Panc1 (cell line): ENCODE measurements at regions not wholly inside any gene's neighbourhood (a gene's known extent, or its start where the extent isn't known, plus 50 kb on each side); places are given as distances from the start of the nearest gene placed in this dataset.

Experiments used
- ATAC-seq: fragments of 200-7000 bp; cut with Tn5 transposase; 2 replicates; pipeline ENCODE4 v1.9.1; 2020; ENCODE audit warnings: mild to moderate bottlenecking, moderate library complexity
- BruUV-seq: library from RNA; stranded (reverse); fragments of 400-500 nt; replicated peaks from 2 replicates; lab custom pipeline; 2021; lab: Mats Ljungman, UMichigan
- CTCF ChIA-PET: fragments of 300-600 bp; sonication (Branson Sonifier 250); formaldehyde crosslinking; loops from one replicate; lab custom pipeline; 2022; ENCODE audit warnings: antibody characterized with exemption; lab: Charles Lee
- POLR2A ChIA-PET: fragments of 300-600 bp; sonication (Branson Sonifier 250); formaldehyde crosslinking; loops from one replicate; lab custom pipeline; 2022; ENCODE audit warnings: antibody characterized with exemption; lab: Charles Lee
- DNase-seq: peaks from one replicate; pipeline ENCODE4 v3.0.0-alpha.2; 2010; ENCODE audit warnings: low read depth, low spot score
- H3K27ac ChIP-seq: 2 replicates; pipeline ENCODE4 v1.5.1; 2011; ENCODE audit warnings: mild to moderate bottlenecking, low read length, inconsistent platforms
- H3K27me3 ChIP-seq: fragments of 200-500 bp; sonication (Bioruptor generic); 2 replicates; pipeline ENCODE4 v1.6.0; 2014; ENCODE audit warnings: low read length, inconsistent platforms; ENCODE audit not compliant: control insufficient read depth, insufficient read depth
- H3K36me3 ChIP-seq: fragments of 200-500 bp; sonication (Bioruptor generic); 2 replicates; pipeline ENCODE4 v1.5.1; 2014; ENCODE audit warnings: inconsistent platforms, mild to moderate bottlenecking, low read length, moderate library complexity; ENCODE audit not compliant: control insufficient read depth, insufficient read depth
- H3K4me1 ChIP-seq: 2 replicates; pipeline ENCODE4 v1.5.1; 2011; ENCODE audit warnings: inconsistent platforms, mild to moderate bottlenecking, low read length, moderate library complexity; ENCODE audit not compliant: control insufficient read depth, insufficient read depth
- H3K4me3 ChIP-seq, 2 experiments: 2 replicates each; pipeline ENCODE4 v1.5.1; 2011 to 2012; ENCODE audit warnings: low read depth in 2 of 2, low read length in 2 of 2, mild to moderate bottlenecking in 2 of 2, inconsistent platforms in 1 of 2, moderate library complexity in 1 of 2
- H3K9me3 ChIP-seq: fragments of 200-500 bp; sonication (Bioruptor generic); 2 replicates; pipeline ENCODE4 v1.5.1; 2014; ENCODE audit warnings: low read depth, mild to moderate bottlenecking, inconsistent platforms, low read length, moderate library complexity; ENCODE audit not compliant: control insufficient read depth, insufficient read depth
- CTCF ChIP-seq: fragments of 450-650 bp; IDR thresholded peaks from 2 replicates; pipeline ENCODE4 v1.5.1; 2017; ENCODE audit warnings: mild to moderate bottlenecking
- POLR2AphosphoS5 ChIP-seq: IDR thresholded peaks from 2 replicates; pipeline ENCODE4 v1.6.1; 2012; ENCODE audit warnings: mild to moderate bottlenecking, low read depth, low read length, moderate library complexity
- REST ChIP-seq, 2 experiments: IDR thresholded peaks; 2 replicates each; pipeline ENCODE4 v1.6.1; 2011 to 2012; ENCODE audit warnings: low read depth in 2 of 2, control low read depth in 1 of 2, low read length in 1 of 2, mild to moderate bottlenecking in 1 of 2, moderate library complexity in 1 of 2; ENCODE audit not compliant: insufficient read depth in 1 of 2
- SIN3A ChIP-seq: IDR thresholded peaks from 2 replicates; pipeline ENCODE4 v1.6.1; 2012; ENCODE audit warnings: low read depth, mild to moderate bottlenecking, low read length, moderate library complexity, borderline replicate concordance; ENCODE audit not compliant: insufficient read depth
- TCF7L2 ChIP-seq: IDR thresholded peaks from 2 replicates; pipeline ENCODE4 v1.6.1; 2011; ENCODE audit warnings: mild to moderate bottlenecking, low read depth, low read length, inconsistent platforms
- in situ Hi-C: cut with HindIII; loops from 2 replicates; pipeline ENCODE4 v1.10.0; 2016; ENCODE audit warnings: low sequenced_read_pairs, low pct_unique_long_range_greater_than_20kb
- intact Hi-C: fragments of 100-400 bp; cut with micrococcal nuclease; formaldehyde crosslinking; loops from one replicate; pipeline ENCODE4 v1.10.0; 2022; ENCODE audit not compliant: unreplicated experiment

- Histone ChIP-seq H3K27me3 (no peaks in the 10 kb centered on the region), H3K27ac (no peak overlapping the region), H3K9me3 (no peaks in the 10 kb centered on the region), H3K4me3 (no peak overlapping the region), H3K4me1 (no peaks in the 10 kb centered on the region), H3K36me3 (no peaks in the 10 kb centered on the region)
- POLR2A ChIA-PET: no interaction called here
- CTCF ChIA-PET: interaction anchor here (0.6 kb wide), 1 partner anchor 34 kb away, joined by 5 read pairs; no protein-coding TSS in a partner anchor
- BruUV-seq: no TSS peak
- DNase-seq: no peak
- TF ChIP-seq CTCF (no peak), POLR2AphosphoS5 (no peak), TCF7L2 (no peak), REST (IDR thresholded peaks at IDR 0.05; ENCODE audit: insufficient read depth in 1 of 2, low read depth in 2 of 2, low read length in 1 of 2) (no peak), SIN3A (no peak)
- in situ Hi-C loops: no loop called here
- intact Hi-C loops: no loop called here
- ATAC-seq: no peak
Measured at GRCh38 chr6:50945789-50946188, 127.1 kb downstream of the TFAP2B start.

GRCh38 chr6:50952092-50952907 is 133.6 kb downstream of the TFAP2B start:
- H3K4me1 ChIP-seq: no peaks in the 10 kb centered on the region
- no peak overlapping the region for H3K4me3 ChIP-seq
- TF ChIP-seq SIN3A (no peak), CTCF (no peak), REST (IDR thresholded peaks at IDR 0.05; ENCODE audit: insufficient read depth in 1 of 2, low read depth in 2 of 2, low read length in 1 of 2) (no peak), POLR2AphosphoS5 (no peak), TCF7L2 (no peak)
- intact Hi-C loops (no loop called here), in situ Hi-C loops (no loop called here)
- no peaks in the 10 kb centered on the region for H3K27me3 ChIP-seq
- no peaks in the 10 kb centered on the region for H3K36me3 ChIP-seq
- DNase-seq (no peak), ATAC-seq (no peak)
- CTCF ChIA-PET: no interaction called here
- no peak overlapping the region for H3K27ac ChIP-seq
- POLR2A ChIA-PET: no interaction called here
- no peaks in the 10 kb centered on the region for H3K9me3 ChIP-seq
- no TSS peak for BruUV-seq
